Keratinocyte (primary cell): ENCODE measurements at regions not wholly inside any gene's neighbourhood (a gene's known extent, or its start where the extent isn't known, plus 50 kb on each side); places are given as distances from the start of the nearest gene placed in this dataset.
A peak's percentile ranks its signal among the peaks of the same experiment; 100 is the strongest.

Source experiments
- DNase-seq: peaks from one replicate; pipeline ENCODE4 v3.0.0-alpha.2; 2011; ENCODE audit warnings: low read depth, missing footprints, low spot score
- FAIRE-seq: peaks from 2 replicates; lab custom pipeline; 2011; peaks lifted over from hg19 to GRCh38; lab: Jason Lieb, UNC
- H2AFZ ChIP-seq: 2 replicates; pipeline ENCODE4 v1.6.0; 2012; ENCODE audit warnings: low read length, control low read depth, inconsistent platforms; ENCODE audit not compliant: control insufficient read depth
- H3K27ac ChIP-seq: 2 replicates; pipeline ENCODE4 v1.5.1; 2011; ENCODE audit warnings: low read length; ENCODE audit not compliant: control insufficient read depth, insufficient read depth
- H3K27me3 ChIP-seq: 3 replicates; pipeline ENCODE4 v1.6.0; 2011; ENCODE audit warnings: low read length; ENCODE audit not compliant: control insufficient read depth, insufficient read depth; ENCODE audit errors: extremely low read depth
- H3K36me3 ChIP-seq, 2 experiments: 2 replicates in 1 of 2; 3 replicates in 1 of 2; pipeline ENCODE4 v1.5.1; 2011; ENCODE audit warnings: low read length in 2 of 2, mild to moderate bottlenecking in 1 of 2; ENCODE audit not compliant: control insufficient read depth in 2 of 2, insufficient read depth in 2 of 2; ENCODE audit errors: extremely low read depth in 1 of 2
- H3K4me1 ChIP-seq: 3 replicates; pipeline ENCODE4 v1.5.1; 2011; ENCODE audit warnings: low read length; ENCODE audit not compliant: control insufficient read depth, insufficient read depth; ENCODE audit errors: extremely low read depth
- H3K4me2 ChIP-seq: 3 replicates; pipeline ENCODE4 v1.6.0; 2011; ENCODE audit warnings: low read depth, low read length; ENCODE audit not compliant: control insufficient read depth, insufficient read depth; ENCODE audit errors: extremely low read depth
- H3K4me3 ChIP-seq, 3 experiments: fragments of 200-600 bp in 1 of 3; sonication (generic) in 1 of 3; 2 replicates in 2 of 3; 3 replicates in 1 of 3; pipeline ENCODE4 v1.5.1; 2011 to 2016; ENCODE audit warnings: low read length in 3 of 3, mild to moderate bottlenecking in 3 of 3, control low read depth in 2 of 3, inconsistent platforms in 1 of 3, low read depth in 1 of 3, mixed read lengths in 1 of 3, mixed run types in 1 of 3, moderate library complexity in 1 of 3; ENCODE audit not compliant: control insufficient read depth in 2 of 3, insufficient read depth in 2 of 3; ENCODE audit errors: extremely low read depth in 1 of 3
- H3K79me2 ChIP-seq: 2 replicates; pipeline ENCODE4 v1.6.0; 2012; ENCODE audit warnings: low read length; ENCODE audit not compliant: control insufficient read depth, insufficient read depth
- H3K9ac ChIP-seq: 3 replicates; pipeline ENCODE4 v1.6.0; 2011; ENCODE audit warnings: low read length; ENCODE audit not compliant: control insufficient read depth, insufficient read depth; ENCODE audit errors: extremely low read depth
- H3K9me1 ChIP-seq: 3 replicates; pipeline ENCODE4 v1.6.0; 2011; ENCODE audit warnings: low read length; ENCODE audit not compliant: control insufficient read depth, insufficient read depth; ENCODE audit errors: extremely low read depth
- H3K9me3 ChIP-seq: 2 replicates; pipeline ENCODE4 v1.5.1; 2012; ENCODE audit warnings: low read depth, low read length; ENCODE audit not compliant: control insufficient read depth
- H4K20me1 ChIP-seq: 3 replicates; pipeline ENCODE4 v1.6.0; 2011; ENCODE audit warnings: low read length; ENCODE audit not compliant: control insufficient read depth, insufficient read depth; ENCODE audit errors: extremely low read depth
- EZH2 ChIP-seq: IDR thresholded peaks from one replicate; pipeline ENCODE4 v1.6.1; 2012; ENCODE audit warnings: inconsistent platforms, mild to moderate bottlenecking, low read length, moderate library complexity
- dilution Hi-C: fragments of 300-500 bp; cut with MboI; formaldehyde crosslinking; loops from one replicate; pipeline ENCODE4 v1.7.0; 2020; ENCODE audit warnings: low sequenced_read_pairs; ENCODE audit not compliant: extremely low pct_ligation_motif_present
- TF ChIP-seq, protein P1 (sequence below), 3 experiments: IDR thresholded peaks in 1 of 3; conservative IDR thresholded peaks in 1 of 3; optimal IDR thresholded peaks in 1 of 3; 2 replicates in 2 of 3; 3 replicates in 1 of 3; pipeline versions ENCODE3 to v1.5.1; 2011; ENCODE audit warnings: low read length in 3 of 3, mild to moderate bottlenecking in 3 of 3, moderate library complexity in 2 of 3, control low read depth in 1 of 3, inconsistent platforms in 1 of 3; ENCODE audit not compliant: insufficient read depth in 2 of 3; ENCODE audit errors: extremely low read depth in 1 of 3

DNA sequence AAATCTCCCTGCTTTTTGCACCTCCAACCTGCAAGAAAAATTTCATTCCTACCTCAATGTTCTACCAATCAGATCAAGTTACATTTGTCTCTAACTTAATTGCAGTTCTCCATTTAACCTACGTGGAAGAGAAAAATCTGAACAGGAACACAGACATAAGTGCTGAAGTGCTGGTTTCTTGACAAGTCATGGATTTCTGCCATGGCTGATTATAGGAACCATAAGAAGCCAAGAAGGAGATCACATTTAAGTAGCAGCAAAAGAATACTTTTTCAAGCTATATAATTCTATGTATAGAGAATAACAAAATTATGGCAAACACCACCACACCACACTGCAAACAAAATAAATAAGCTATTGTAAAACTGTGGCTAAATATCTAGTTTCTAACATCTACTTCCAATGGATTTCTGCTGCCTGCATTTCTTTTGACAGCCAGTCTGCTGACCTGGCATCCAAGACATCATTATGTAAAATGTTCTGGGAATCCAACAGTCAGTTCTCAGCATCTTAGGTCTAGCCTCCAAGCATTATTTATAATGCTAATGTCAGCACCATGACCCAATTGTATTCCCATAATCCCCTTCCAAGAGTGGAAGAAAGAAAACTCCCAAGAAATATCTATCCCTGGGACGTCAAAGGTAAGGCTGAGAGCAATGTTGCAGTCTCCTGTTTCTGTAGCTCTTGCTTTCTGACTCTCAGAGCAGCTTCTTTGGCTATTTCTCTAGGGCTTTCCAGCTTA is 50.8 kb upstream of the GAB1 start:
- H4K20me1 ChIP-seq = no peaks in the 10 kb centered on the region
- dilution Hi-C loops = no loop called here
- no peaks in the 10 kb centered on the region for H3K9me1 ChIP-seq
- H2AFZ ChIP-seq = peak overlapping the region; percentile 86
- peak overlapping the region; percentile 88 for H3K4me2 ChIP-seq
- FAIRE-seq (no peak), DNase-seq (no peak)
- no peak overlapping the region for H3K4me3 ChIP-seq
- peak overlapping the region; percentile 90 for H3K27ac ChIP-seq
- H3K27me3 ChIP-seq = no peaks in the 10 kb centered on the region
- TF ChIP-seq EZH2 = no peak
- TF ChIP-seq, protein P1, sequence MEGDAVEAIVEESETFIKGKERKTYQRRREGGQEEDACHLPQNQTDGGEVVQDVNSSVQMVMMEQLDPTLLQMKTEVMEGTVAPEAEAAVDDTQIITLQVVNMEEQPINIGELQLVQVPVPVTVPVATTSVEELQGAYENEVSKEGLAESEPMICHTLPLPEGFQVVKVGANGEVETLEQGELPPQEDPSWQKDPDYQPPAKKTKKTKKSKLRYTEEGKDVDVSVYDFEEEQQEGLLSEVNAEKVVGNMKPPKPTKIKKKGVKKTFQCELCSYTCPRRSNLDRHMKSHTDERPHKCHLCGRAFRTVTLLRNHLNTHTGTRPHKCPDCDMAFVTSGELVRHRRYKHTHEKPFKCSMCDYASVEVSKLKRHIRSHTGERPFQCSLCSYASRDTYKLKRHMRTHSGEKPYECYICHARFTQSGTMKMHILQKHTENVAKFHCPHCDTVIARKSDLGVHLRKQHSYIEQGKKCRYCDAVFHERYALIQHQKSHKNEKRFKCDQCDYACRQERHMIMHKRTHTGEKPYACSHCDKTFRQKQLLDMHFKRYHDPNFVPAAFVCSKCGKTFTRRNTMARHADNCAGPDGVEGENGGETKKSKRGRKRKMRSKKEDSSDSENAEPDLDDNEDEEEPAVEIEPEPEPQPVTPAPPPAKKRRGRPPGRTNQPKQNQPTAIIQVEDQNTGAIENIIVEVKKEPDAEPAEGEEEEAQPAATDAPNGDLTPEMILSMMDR (optimal IDR thresholded peaks at IDR 0.05 in 1 of 3, IDR thresholded peaks at IDR 0.05 in 1 of 3, conservative IDR thresholded peaks at IDR 0.05 in 1 of 3; ENCODE audit: extremely low read depth in 1 of 3, insufficient read depth in 2 of 3, low read length in 3 of 3) = no peak
- H3K36me3 ChIP-seq = no peaks in the 10 kb centered on the region
- H3K9me3 ChIP-seq = no peaks in the 10 kb centered on the region
- H3K9ac ChIP-seq = no peak overlapping the region
- H3K79me2 ChIP-seq = no peaks in the 10 kb centered on the region
- peaks cover 24% of the 10 kb centered on the region for H3K4me1 ChIP-seq

DNA sequence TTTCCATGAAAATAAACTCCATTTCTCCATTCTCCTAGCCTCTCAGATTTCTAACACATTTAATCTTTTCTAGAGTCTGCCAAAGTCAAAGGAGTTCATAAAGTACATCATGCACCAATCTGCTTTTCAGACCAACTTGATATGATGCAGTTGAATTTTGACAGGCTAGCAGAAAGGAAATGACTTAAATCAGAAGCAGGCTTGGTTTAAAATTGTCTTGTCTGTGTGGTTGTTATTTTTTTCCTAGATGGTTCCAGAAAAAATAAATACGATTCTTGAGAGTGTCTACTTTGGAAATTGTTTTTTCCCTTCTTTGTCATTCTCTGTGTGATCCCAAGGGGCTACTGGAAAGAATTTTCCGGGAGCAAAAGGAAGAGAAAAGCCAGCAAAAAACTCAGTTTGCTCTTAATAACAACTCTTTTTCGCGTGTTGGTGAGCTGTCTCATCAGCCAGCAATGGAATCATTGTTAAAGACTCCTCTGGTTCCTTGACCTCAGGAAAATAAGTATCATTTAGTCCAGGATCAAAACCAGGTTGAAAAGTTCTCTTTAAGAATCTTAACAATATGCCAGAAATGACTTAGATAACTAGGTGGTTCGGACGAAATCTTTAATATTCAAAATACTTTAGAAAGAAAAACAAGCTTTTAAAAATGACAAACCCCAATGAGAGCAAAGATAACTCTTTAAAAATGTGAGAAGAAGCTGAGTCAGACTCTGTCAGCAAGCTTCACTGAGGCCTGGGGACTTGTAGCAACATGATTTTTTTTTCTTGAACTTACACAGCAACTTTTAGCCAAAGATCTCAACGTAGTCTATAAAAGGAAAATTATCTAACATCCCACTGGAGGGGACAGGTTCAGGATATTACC is 49.7 kb upstream of the GAB1 start:
- Histone ChIP-seq H4K20me1 (no peaks in the 10 kb centered on the region), H3K9me1 (no peaks in the 10 kb centered on the region), H3K9ac (peak overlapping the region; percentile 65), H3K4me2 (peak overlapping the region; percentile 88), H3K9me3 (no peaks in the 10 kb centered on the region), H3K79me2 (no peaks in the 10 kb centered on the region), H2AFZ (peak overlapping the region; percentile 86), H3K4me1 (peaks cover 30% of the 10 kb centered on the region), H3K27ac (peak overlapping the region; percentile 90), H3K4me3 (peak overlapping the region in 2 of 3 experiments; percentile 52 to 61), H3K36me3 (no peaks in the 10 kb centered on the region), H3K27me3 (no peaks in the 10 kb centered on the region)
- DNase-seq (no peak), FAIRE-seq (peak; percentile 88)
- TF ChIP-seq EZH2 = no peak
- TF ChIP-seq, protein P1 (optimal IDR thresholded peaks at IDR 0.05 in 1 of 3, IDR thresholded peaks at IDR 0.05 in 1 of 3, conservative IDR thresholded peaks at IDR 0.05 in 1 of 3; ENCODE audit: extremely low read depth in 1 of 3, insufficient read depth in 2 of 3, low read length in 3 of 3) = no peak
- dilution Hi-C loops = no loop called here
